Natural killer cell (primary cell): ENCODE measurements at regions not wholly inside any gene's neighbourhood (a gene's known extent, or its start where the extent isn't known, plus 50 kb on each side); places are given as distances from the start of the nearest gene placed in this dataset.

Source experiments
- ATAC-seq, 3 donors: fragments of 150-1000 bp in 2 of 3; fragments of 200-7000 bp in 1 of 3; cut with Tn5 transposase; 1 replicate in 1 of 3; 2 replicates in 2 of 3; pipeline ENCODE4 v1.10.0; 2021; ENCODE audit warnings: mild to moderate bottlenecking in 2 of 3, moderate library complexity in 2 of 3
- DNase-seq, 2 donors: peaks; one replicate each; pipeline versions ENCODE4 v3.0.0 to v3.0.0-alpha.2; 2013 to 2021; ENCODE audit warnings: mixed read lengths in 1 of 2
- H3K27ac ChIP-seq: one replicate; pipeline ENCODE4 v1.5.1; 2013; ENCODE audit warnings: mild to moderate bottlenecking, low read length
- H3K27me3 ChIP-seq: one replicate; pipeline ENCODE4 v1.6.1; 2013; ENCODE audit warnings: low read length; ENCODE audit not compliant: control insufficient read depth, insufficient read depth
- H3K36me3 ChIP-seq: one replicate; pipeline ENCODE4 v1.6.1; 2013; ENCODE audit warnings: low read length; ENCODE audit not compliant: control insufficient read depth, insufficient read depth
- H3K4me1 ChIP-seq: one replicate; pipeline ENCODE4 v1.6.1; 2013; ENCODE audit warnings: low read length; ENCODE audit not compliant: control insufficient read depth, insufficient read depth
- H3K4me3 ChIP-seq: one replicate; pipeline ENCODE4 v1.5.1; 2013; ENCODE audit warnings: low read length
- H3K9me3 ChIP-seq: one replicate; pipeline ENCODE4 v1.6.1; 2013; ENCODE audit warnings: low read length; ENCODE audit not compliant: control insufficient read depth, insufficient read depth
- H3K27ac Mint-ChIP-seq, 2 donors: one replicate each; pipeline ENCODE4 v1.8.0; 2022; ENCODE audit warnings: mild to moderate bottlenecking in 2 of 2, mixed read lengths in 2 of 2, moderate library complexity in 1 of 2
- H3K27me3 Mint-ChIP-seq, 2 donors: one replicate each; pipeline ENCODE4 v1.8.0; 2022; ENCODE audit warnings: low read depth in 2 of 2, mixed read lengths in 2 of 2
- H3K36me3 Mint-ChIP-seq: one replicate; pipeline ENCODE4 v1.8.0; 2022; ENCODE audit warnings: mixed read lengths
- H3K4me1 Mint-ChIP-seq, 2 donors: one replicate each; pipeline ENCODE4 v1.8.0; 2022; ENCODE audit warnings: mixed read lengths in 2 of 2
- H3K4me3 Mint-ChIP-seq: one replicate; pipeline ENCODE4 v1.8.0; 2022; ENCODE audit warnings: mild to moderate bottlenecking, moderate library complexity, mixed read lengths
- H3K9me3 Mint-ChIP-seq, 2 donors: one replicate each; pipeline ENCODE4 v1.8.0; 2022; ENCODE audit warnings: mixed read lengths in 2 of 2
- WGBS: methylation state at CpG from one replicate; pipeline ENCODE4 v1.1.7; 2013; ENCODE audit warnings: missing lambda C conversion rate; ENCODE audit not compliant: insufficient coverage; 5-methylcytosine and 5-hydroxymethylcytosine counted together
- intact Hi-C: fragments of 100-400 bp; cut with micrococcal nuclease; formaldehyde crosslinking; loops from one replicate; pipeline ENCODE4 v1.14.2; 2022
- TF ChIP-seq, protein P1 (sequence below): fragments of 200-600 bp; IDR thresholded peaks from one replicate; pipeline ENCODE4 v1.8.0; 2022; ENCODE audit warnings: antibody characterized with exemption

GRCh38 chr7:24200407-24200966 is 83.5 kb upstream of the NPY start:
- intact Hi-C loops, result no loop called here
- Mint-ChIP-seq H3K27me3 (peaks cover 0 to 5% of the 10 kb centered on the region in 2 donors), H3K4me3 (no peak overlapping the region), H3K27ac (no peak overlapping the region), H3K4me1 (peaks cover 5 to 6% of the 10 kb centered on the region in 2 donors), H3K36me3 (no peaks in the 10 kb centered on the region), H3K9me3 (no peaks in the 10 kb centered on the region)
- DNase-seq (no peak), ATAC-seq (no peak)
- no peaks in the 10 kb centered on the region for H3K36me3 ChIP-seq
- H3K27me3 ChIP-seq, result no peaks in the 10 kb centered on the region
- no peak overlapping the region for H3K27ac ChIP-seq
- H3K4me1 ChIP-seq, result no peaks in the 10 kb centered on the region
- H3K9me3 ChIP-seq, result no peaks in the 10 kb centered on the region
- H3K4me3 ChIP-seq, result no peak overlapping the region
- WGBS, result 90% methylated on average over 9 of the region's 9 CpGs
- TF ChIP-seq, protein P1, sequence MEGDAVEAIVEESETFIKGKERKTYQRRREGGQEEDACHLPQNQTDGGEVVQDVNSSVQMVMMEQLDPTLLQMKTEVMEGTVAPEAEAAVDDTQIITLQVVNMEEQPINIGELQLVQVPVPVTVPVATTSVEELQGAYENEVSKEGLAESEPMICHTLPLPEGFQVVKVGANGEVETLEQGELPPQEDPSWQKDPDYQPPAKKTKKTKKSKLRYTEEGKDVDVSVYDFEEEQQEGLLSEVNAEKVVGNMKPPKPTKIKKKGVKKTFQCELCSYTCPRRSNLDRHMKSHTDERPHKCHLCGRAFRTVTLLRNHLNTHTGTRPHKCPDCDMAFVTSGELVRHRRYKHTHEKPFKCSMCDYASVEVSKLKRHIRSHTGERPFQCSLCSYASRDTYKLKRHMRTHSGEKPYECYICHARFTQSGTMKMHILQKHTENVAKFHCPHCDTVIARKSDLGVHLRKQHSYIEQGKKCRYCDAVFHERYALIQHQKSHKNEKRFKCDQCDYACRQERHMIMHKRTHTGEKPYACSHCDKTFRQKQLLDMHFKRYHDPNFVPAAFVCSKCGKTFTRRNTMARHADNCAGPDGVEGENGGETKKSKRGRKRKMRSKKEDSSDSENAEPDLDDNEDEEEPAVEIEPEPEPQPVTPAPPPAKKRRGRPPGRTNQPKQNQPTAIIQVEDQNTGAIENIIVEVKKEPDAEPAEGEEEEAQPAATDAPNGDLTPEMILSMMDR, result no peak

- Histone ChIP-seq H3K36me3 (no peaks in the 10 kb centered on the region), H3K4me3 (no peak overlapping the region), H3K4me1 (no peaks in the 10 kb centered on the region), H3K27me3 (no peaks in the 10 kb centered on the region), H3K27ac (no peak overlapping the region), H3K9me3 (no peaks in the 10 kb centered on the region)
- Mint-ChIP-seq H3K4me3 (no peak overlapping the region), H3K27me3 (peaks cover 0 to 5% of the 10 kb centered on the region in 2 donors), H3K27ac (no peak overlapping the region), H3K9me3 (no peaks in the 10 kb centered on the region), H3K4me1 (peaks cover 5 to 6% of the 10 kb centered on the region in 2 donors), H3K36me3 (no peaks in the 10 kb centered on the region)
- ATAC-seq (no peak), DNase-seq (no peak)
- 78% methylated on average over 4 of the region's 4 CpGs for WGBS
- intact Hi-C loops, result no loop called here
- TF ChIP-seq, protein P1, result no peak
These were observed 82.8 kb upstream of the NPY start for GRCh38 chr7:24201226-24201625.

DNA sequence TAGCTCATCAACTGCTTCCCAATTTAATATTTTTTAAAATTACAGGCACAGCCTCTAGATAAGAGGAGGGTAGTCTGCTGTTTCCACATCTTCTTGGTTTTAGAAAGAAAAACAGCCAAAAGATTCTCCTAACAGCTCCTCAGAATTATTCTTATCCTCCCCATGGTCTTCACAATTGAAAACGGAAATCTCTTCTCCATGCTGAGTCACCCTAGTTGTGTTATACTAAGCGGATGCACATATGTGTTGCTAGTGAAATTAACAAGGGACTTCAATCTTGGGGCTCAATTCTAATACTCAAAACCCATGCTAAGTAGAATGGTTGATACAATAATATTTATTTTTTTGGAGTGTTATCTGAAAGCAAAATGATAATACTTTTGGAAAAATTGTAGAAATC is 71.9 kb upstream of the NPY start:
- H3K36me3 ChIP-seq, result no peaks in the 10 kb centered on the region
- intact Hi-C loops, result no loop called here
- H3K9me3 ChIP-seq, result no peaks in the 10 kb centered on the region
- ATAC-seq (no peak), DNase-seq (no peak)
- no CpG with 5 or more reads among the region's 2 CpGs for WGBS
- H3K4me3 Mint-ChIP-seq, result no peak overlapping the region
- no peaks in the 10 kb centered on the region for H3K9me3 Mint-ChIP-seq
- H3K4me1 Mint-ChIP-seq, result no peaks in the 10 kb centered on the region
- no peak overlapping the region for H3K27ac ChIP-seq
- no peaks in the 10 kb centered on the region for H3K36me3 Mint-ChIP-seq
- H3K27ac Mint-ChIP-seq, result no peak overlapping the region
- TF ChIP-seq, protein P1, result no peak
- H3K4me1 ChIP-seq, result no peaks in the 10 kb centered on the region
- H3K27me3 ChIP-seq, result no peaks in the 10 kb centered on the region
- H3K27me3 Mint-ChIP-seq, result peaks cover 0 to 3% of the 10 kb centered on the region in 2 donors
- no peak overlapping the region for H3K4me3 ChIP-seq

GRCh38 chr7:24213311-24213710 is 70.7 kb upstream of the NPY start:
- Histone ChIP-seq H3K4me1 (no peaks in the 10 kb centered on the region), H3K27me3 (no peaks in the 10 kb centered on the region), H3K9me3 (no peaks in the 10 kb centered on the region), H3K4me3 (no peak overlapping the region), H3K27ac (no peak overlapping the region), H3K36me3 (no peaks in the 10 kb centered on the region)
- H3K27me3 Mint-ChIP-seq, result peaks cover 0 to 5% of the 10 kb centered on the region in 2 donors
- ATAC-seq (no peak), DNase-seq (no peak)
- no peak overlapping the region for H3K4me3 Mint-ChIP-seq
- H3K4me1 Mint-ChIP-seq, result no peaks in the 10 kb centered on the region
- 56% methylated on average over 2 of the region's 2 CpGs for WGBS
- intact Hi-C loops, result no loop called here
- no peaks in the 10 kb centered on the region for H3K36me3 Mint-ChIP-seq
- H3K9me3 Mint-ChIP-seq, result no peaks in the 10 kb centered on the region
- TF ChIP-seq, protein P1, result no peak
- H3K27ac Mint-ChIP-seq, result no peak overlapping the region
